ENCODE measurements at regions not wholly inside any gene's neighbourhood (a gene's known extent, or its start where the extent isn't known, plus 50 kb on each side); places are given as distances from the start of the nearest gene placed in this dataset.

DNA sequence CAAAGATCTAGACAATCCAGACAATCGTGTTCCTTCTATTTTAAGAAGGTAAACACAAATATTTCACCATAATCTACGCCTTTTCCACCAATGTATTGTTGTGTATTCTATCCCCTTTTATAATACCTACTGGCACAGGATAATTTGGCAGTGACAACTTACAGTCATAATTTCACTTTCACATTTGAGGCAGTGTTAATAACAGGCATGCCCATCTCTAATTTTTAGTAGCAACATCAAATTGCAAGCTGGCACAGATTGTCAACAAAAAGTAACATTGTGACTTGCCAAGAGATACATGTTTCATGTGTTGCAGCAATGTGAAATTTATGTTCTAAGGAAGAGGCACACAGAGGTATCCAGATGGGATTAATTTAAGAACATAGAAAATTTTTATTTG lies 912.5 kb upstream of the PABPC4L start:
- TF ChIP-seq FOXM1 (IDR thresholded peaks at IDR 0.05; ENCODE audit: borderline replicate concordance): no peak
- TF ChIP-seq ELF4 (IDR thresholded peaks at IDR 0.05): no peak
- TF ChIP-seq L3MBTL2 (conservative IDR thresholded peaks at IDR 0.05): no peak
- no peak for TF ChIP-seq BHLHE40 (IDR thresholded peaks at IDR 0.05; ENCODE audit: borderline replicate concordance)
- TF ChIP-seq FOXA1 (IDR thresholded peaks at IDR 0.05): no peak
